K562 (cell line): ENCODE measurements at regions not wholly inside any gene's neighbourhood (a gene's known extent, or its start where the extent isn't known, plus 50 kb on each side); places are given as distances from the start of the nearest gene placed in this dataset.

ENCODE experiments used
- ATAC-seq: fragments of 200-7000 bp; cut with Tn5 transposase; 3 replicates; pipeline ENCODE4 v1.9.1; 2020; ENCODE audit warnings: moderate library complexity
- BruUV-seq: library from RNA; stranded (reverse); fragments of 400-500 nt; replicated peaks from 2 replicates; lab custom pipeline; 2021; lab: Mats Ljungman, UMichigan
- CTCF ChIA-PET: fragments of 300-600 bp; formaldehyde crosslinking; extraction: SDS; loops from one replicate; lab custom pipeline; 2021; ENCODE audit warnings: low intra/inter-chr PET ratio; lab: Yijun Ruan, JAX
- POLR2A ChIA-PET: fragments of 300-600, 350-650 bp; sonication (Branson Sonifier 250); formaldehyde crosslinking; extraction: SDS; loops from one replicate; lab custom pipeline; 2021; ENCODE audit warnings: antibody characterized with exemption, inconsistent platforms; lab: Yijun Ruan, JAX
- DNase-seq, 4 experiments: peaks; one replicate each; pipeline versions ENCODE4 v3.0.0 to v3.0.0-alpha.2; 2011 to 2018; ENCODE audit warnings: low spot score in 3 of 4, mixed read lengths in 3 of 4; ENCODE audit errors: extremely low read depth in 1 of 4
- FAIRE-seq: peaks from 2 replicates; lab custom pipeline; 2011; peaks lifted over from hg19 to GRCh38; lab: Jason Lieb, UNC
- H2AFZ ChIP-seq: 2 replicates; pipeline ENCODE4 v1.6.0; 2011; ENCODE audit warnings: low read depth, low read length, control low read depth, inconsistent platforms
- H3K27ac ChIP-seq: fragments of 200-600 bp; 3 replicates; pipeline ENCODE4 v1.8.0; 2011; ENCODE audit warnings: low read depth, mild to moderate bottlenecking, control low read depth, inconsistent platforms, low read length, moderate library complexity, mixed read lengths; ENCODE audit errors: extremely low read depth
- H3K27me3 ChIP-seq, 2 experiments: fragments of 300-600 bp in 1 of 2; 2 replicates in 1 of 2; 3 replicates in 1 of 2; pipeline versions ENCODE4 v1.6.0 to v1.8.0; 2011; ENCODE audit warnings: inconsistent platforms in 2 of 2, low read length in 2 of 2, mild to moderate bottlenecking in 1 of 2, mixed read lengths in 1 of 2, moderate library complexity in 1 of 2; ENCODE audit not compliant: control insufficient read depth in 2 of 2, insufficient read depth in 2 of 2
- H3K36me3 ChIP-seq: fragments of 300-600 bp; 3 replicates; pipeline ENCODE4 v1.8.0; 2011; ENCODE audit warnings: mild to moderate bottlenecking, low read length, inconsistent platforms; ENCODE audit not compliant: control insufficient read depth, insufficient read depth
- H3K4me1 ChIP-seq, 2 experiments: fragments of 200-600 bp in 1 of 2; replicated peaks in 1 of 2; 2 replicates in 1 of 2; 3 replicates in 1 of 2; pipeline versions ENCODE4 v1.5.1 to v1.8.0; 2011; ENCODE audit warnings: inconsistent platforms in 2 of 2, low read length in 2 of 2, mild to moderate bottlenecking in 1 of 2, mixed read lengths in 1 of 2, moderate library complexity in 1 of 2; ENCODE audit not compliant: control insufficient read depth in 2 of 2, insufficient read depth in 2 of 2
- H3K4me2 ChIP-seq: 2 replicates; pipeline ENCODE4 v1.6.1; 2011; ENCODE audit warnings: low read length, control low read depth, inconsistent platforms, mixed read lengths; ENCODE audit not compliant: insufficient read depth
- H3K4me3 ChIP-seq: fragments of 200-600 bp; sonication (generic), shearing (Covaris generic); 2 replicates; pipeline ENCODE4 v1.5.1; 2016; ENCODE audit warnings: control low read depth, inconsistent platforms
- H3K79me2 ChIP-seq: fragments of 200-600 bp; 3 replicates; pipeline ENCODE4 v1.8.0; 2011; ENCODE audit warnings: low read length, inconsistent platforms; ENCODE audit not compliant: control insufficient read depth, insufficient read depth
- H3K9ac ChIP-seq, 2 experiments: 2 replicates each; pipeline versions ENCODE4 v1.6.0 to v1.6.1; 2011; ENCODE audit warnings: low read depth in 2 of 2, low read length in 2 of 2, control low read depth in 1 of 2, inconsistent platforms in 1 of 2, mild to moderate bottlenecking in 1 of 2, mixed read lengths in 1 of 2; ENCODE audit not compliant: insufficient read depth in 1 of 2
- H3K9me1 ChIP-seq: one replicate; pipeline ENCODE4 v1.6.0; 2011; ENCODE audit warnings: inconsistent platforms, mild to moderate bottlenecking, low read length, moderate library complexity; ENCODE audit not compliant: control insufficient read depth, insufficient read depth
- H3K9me3 ChIP-seq: replicated peaks from 2 replicates; pipeline ENCODE4 v1.5.1; 2011; ENCODE audit warnings: low read depth, low read length, inconsistent platforms; ENCODE audit not compliant: control insufficient read depth, insufficient read depth
- H4K20me1 ChIP-seq: replicated peaks from 2 replicates; pipeline ENCODE4 v1.6.1; 2011; ENCODE audit warnings: low read length, inconsistent platforms, mixed read lengths; ENCODE audit not compliant: control insufficient read depth, insufficient read depth
- ATF1 ChIP-seq, 2 experiments: fragments of 450-650 bp in 1 of 2; IDR thresholded peaks; 2 replicates each; pipeline ENCODE4 v1.6.1; 2016; ENCODE audit warnings: missing compliant biosample characterization in 1 of 2, missing genetic modification characterization in 1 of 2
- CBX8 ChIP-seq: fragments of 200-600 bp; sonication (generic); IDR thresholded peaks from 2 replicates; pipeline ENCODE4 v1.6.1; 2012; ENCODE audit warnings: borderline replicate concordance, mixed run types, low read depth, mild to moderate bottlenecking, moderate library complexity, mixed read lengths, low read length, control low read depth, inconsistent platforms; ENCODE audit not compliant: poor library complexity, severe bottlenecking; ENCODE audit errors: extremely low read depth
- DDX20 ChIP-seq: fragments of 450-650 bp; IDR thresholded peaks from 2 replicates; pipeline ENCODE4 v1.6.1; 2016; ENCODE audit warnings: missing genetic modification characterization, low read depth, mild to moderate bottlenecking, missing compliant biosample characterization, moderate library complexity
- EP300 ChIP-seq: IDR thresholded peaks from 2 replicates; pipeline ENCODE4 v1.6.1; 2012; ENCODE audit warnings: low read length, improper control_type of control experiment
- GATAD2B ChIP-seq: fragments of 450-650 bp; IDR thresholded peaks from 2 replicates; pipeline ENCODE4 v1.6.1; 2017; ENCODE audit warnings: mild to moderate bottlenecking, borderline replicate concordance
- GTF2A2 ChIP-seq: IDR thresholded peaks from 2 replicates; pipeline ENCODE4 v1.6.1; 2016; ENCODE audit warnings: mild to moderate bottlenecking, missing genetic modification characterization, missing compliant biosample characterization
- NUFIP1 ChIP-seq: fragments of 450-650 bp; IDR thresholded peaks from 2 replicates; pipeline ENCODE4 v1.6.1; 2018; ENCODE audit not compliant: partially characterized antibody
- PRMT5 ChIP-seq: sonication (generic); formaldehyde crosslinking; IDR thresholded peaks from 2 replicates; pipeline ENCODE4 v1.5.0; 2020; ENCODE audit warnings: missing genetic modification reagents
- RBBP5 ChIP-seq: fragments of 200-600 bp; sonication (generic); IDR thresholded peaks from 2 replicates; pipeline ENCODE4 v1.6.1; 2012; ENCODE audit warnings: borderline replicate concordance, mild to moderate bottlenecking, low read length, control low read depth, inconsistent platforms; ENCODE audit not compliant: insufficient read depth, poor library complexity, severe bottlenecking
- SP2 ChIP-seq: IDR thresholded peaks from 2 replicates; pipeline ENCODE4 v1.6.1; 2011; ENCODE audit warnings: mild to moderate bottlenecking, low read depth, low read length, moderate library complexity; ENCODE audit not compliant: poor library complexity, severe bottlenecking; ENCODE audit errors: extremely low read depth
- ZNF507 ChIP-seq: conservative IDR thresholded peaks from 2 replicates; pipeline ENCODE4 v1.6.1; 2017; ENCODE audit warnings: missing genetic modification characterization, missing compliant biosample characterization
- ZZZ3 ChIP-seq: fragments of 450-650 bp; IDR thresholded peaks from 2 replicates; pipeline ENCODE4 v1.6.1; 2016; ENCODE audit warnings: antibody characterized with exemption, mild to moderate bottlenecking, moderate library complexity
- WGBS: fragments of 100-300 bp; shearing (Covaris generic); methylation state at CpG from one replicate; pipeline ENCODE4 v1.1.6; 2016; ENCODE audit warnings: low coverage, mixed read lengths; ENCODE audit not compliant: insufficient coverage; ENCODE audit errors: missing lambda C conversion rate; 5-methylcytosine and 5-hydroxymethylcytosine counted together
- in situ Hi-C: fragments of 300-500 bp; cut with MboI; formaldehyde crosslinking; loops from 4 replicates; pipeline ENCODE4 v1.15.0; 2018; ENCODE audit warnings: inconsistent platforms, mixed read lengths
- intact Hi-C: fragments of 100-400 bp; cut with micrococcal nuclease; formaldehyde crosslinking; loops from 2 replicates; pipeline ENCODE4 v1.14.2; 2022
- TF ChIP-seq, protein P1 (sequence below): IDR thresholded peaks from 2 replicates; pipeline ENCODE4 v1.6.1; 2014; ENCODE audit warnings: antibody characterized with exemption
- TF ChIP-seq, protein P2 (sequence below), 2 experiments: IDR thresholded peaks; 2 replicates each; pipeline ENCODE4 v1.6.1; 2011; ENCODE audit warnings: borderline replicate concordance in 1 of 2, control low read depth in 1 of 2, low read depth in 1 of 2, low read length in 1 of 2, mild to moderate bottlenecking in 1 of 2, mixed read lengths in 1 of 2, moderate library complexity in 1 of 2; ENCODE audit not compliant: insufficient read depth in 1 of 2, insufficient read length in 1 of 2, poor library complexity in 1 of 2, severe bottlenecking in 1 of 2; ENCODE audit errors: extremely low read depth in 1 of 2

DNA sequence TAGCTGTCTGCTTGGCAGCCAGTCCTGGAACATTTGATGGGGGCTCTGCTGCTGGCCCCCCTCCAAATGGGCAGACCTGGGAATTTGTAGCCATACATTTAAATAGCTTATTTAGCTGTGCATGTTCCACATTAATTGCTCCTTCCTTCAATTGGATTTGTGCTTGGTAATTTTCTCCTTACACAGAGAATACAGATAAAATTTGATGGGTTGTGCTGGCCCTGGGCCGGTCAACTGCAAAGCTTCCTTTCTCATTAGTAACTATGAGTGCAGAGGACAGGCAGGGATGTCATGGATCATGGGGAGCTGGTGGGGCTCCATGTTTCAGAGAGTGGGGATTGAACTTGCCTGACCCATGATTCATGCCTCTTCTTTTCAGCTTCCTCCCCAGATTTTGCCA, 201.5 kb upstream of the GHITM start:
- DNase-seq = no peak
- no peaks in the 10 kb centered on the region for H3K36me3 ChIP-seq
- no peak overlapping the region for H3K4me3 ChIP-seq
- WGBS = 0% methylated on average over 1 of the region's 1 CpG
- ChIA-PET POLR2A (interaction anchor here (0.9 to 1.1 kb wide), 2 partner anchors 12 to 197 kb away, joined by 3 to 6 read pairs; no protein-coding TSS in a partner anchor), CTCF (no interaction called here)
- in situ Hi-C loops (no loop called here), intact Hi-C loops (no loop called here)
- no peak for ATAC-seq
- FAIRE-seq = no peak
- H3K27ac ChIP-seq = no peak overlapping the region
- H2AFZ ChIP-seq = no peak overlapping the region
- no peaks in the 10 kb centered on the region for H4K20me1 ChIP-seq
- no peaks in the 10 kb centered on the region for H3K27me3 ChIP-seq
- BruUV-seq = no TSS peak
- H3K4me2 ChIP-seq = no peak overlapping the region
- H3K9me3 ChIP-seq = no peaks in the 10 kb centered on the region
- H3K4me1 ChIP-seq = no peaks in the 10 kb centered on the region
- no peaks in the 10 kb centered on the region for H3K9me1 ChIP-seq
- H3K9ac ChIP-seq = no peak overlapping the region
- H3K79me2 ChIP-seq = no peaks in the 10 kb centered on the region
- TF ChIP-seq SP2 (no peak), NUFIP1 (no peak), GATAD2B (no peak), EP300 (no peak), GTF2A2 (tag) (no peak), CBX8 (no peak), DDX20 (no peak), ZNF507 (no peak), ATF1 (CRISPR knock-in tag; IDR thresholded peaks at IDR 0.05) (no peak), ATF1 (tag; IDR thresholded peaks at IDR 0.05) (no peak), PRMT5 (CRISPR knock-in tag) (no peak), RBBP5 (no peak), ZZZ3 (no peak)
- TF ChIP-seq, protein P1, sequence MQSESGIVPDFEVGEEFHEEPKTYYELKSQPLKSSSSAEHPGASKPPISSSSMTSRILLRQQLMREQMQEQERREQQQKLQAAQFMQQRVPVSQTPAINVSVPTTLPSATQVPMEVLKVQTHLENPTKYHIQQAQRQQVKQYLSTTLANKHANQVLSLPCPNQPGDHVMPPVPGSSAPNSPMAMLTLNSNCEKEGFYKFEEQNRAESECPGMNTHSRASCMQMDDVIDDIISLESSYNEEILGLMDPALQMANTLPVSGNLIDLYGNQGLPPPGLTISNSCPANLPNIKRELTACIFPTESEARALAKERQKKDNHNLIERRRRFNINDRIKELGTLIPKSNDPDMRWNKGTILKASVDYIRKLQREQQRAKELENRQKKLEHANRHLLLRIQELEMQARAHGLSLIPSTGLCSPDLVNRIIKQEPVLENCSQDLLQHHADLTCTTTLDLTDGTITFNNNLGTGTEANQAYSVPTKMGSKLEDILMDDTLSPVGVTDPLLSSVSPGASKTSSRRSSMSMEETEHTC = no peak
- TF ChIP-seq, protein P2, sequence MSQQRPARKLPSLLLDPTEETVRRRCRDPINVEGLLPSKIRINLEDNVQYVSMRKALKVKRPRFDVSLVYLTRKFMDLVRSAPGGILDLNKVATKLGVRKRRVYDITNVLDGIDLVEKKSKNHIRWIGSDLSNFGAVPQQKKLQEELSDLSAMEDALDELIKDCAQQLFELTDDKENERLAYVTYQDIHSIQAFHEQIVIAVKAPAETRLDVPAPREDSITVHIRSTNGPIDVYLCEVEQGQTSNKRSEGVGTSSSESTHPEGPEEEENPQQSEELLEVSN (IDR thresholded peaks at IDR 0.05; ENCODE audit: borderline replicate concordance in 1 of 2, extremely low read depth in 1 of 2, insufficient read depth in 1 of 2, insufficient read length in 1 of 2, low read depth in 1 of 2, low read length in 1 of 2, poor library complexity in 1 of 2, severe bottlenecking in 1 of 2) = no peak
- TF ChIP-seq, all 486 proteins: peak for 0
